HepG2 (cell line): ENCODE measurements at regions not wholly inside any gene's neighbourhood (a gene's known extent, or its start where the extent isn't known, plus 50 kb on each side); places are given as distances from the start of the nearest gene placed in this dataset.

ENCODE experiments used
- ATAC-seq: fragments of 200-7000 bp; cut with Tn5 transposase; 3 replicates; pipeline ENCODE4 v1.9.1; 2020; ENCODE audit warnings: mild to moderate bottlenecking, moderate library complexity
- BruUV-seq: library from RNA; stranded (reverse); fragments of 400-500 nt; replicated peaks from 2 replicates; lab custom pipeline; 2021; lab: Mats Ljungman, UMichigan
- CTCF ChIA-PET: fragments of 300-600 bp; formaldehyde crosslinking; extraction: SDS; loops from one replicate; lab custom pipeline; 2021; ENCODE audit warnings: low total read pairs, inconsistent platforms, low intra/inter-chr PET ratio; lab: Yijun Ruan, JAX
- POLR2A ChIA-PET: fragments of 350-600 bp; sonication (Branson Sonifier 250); formaldehyde crosslinking; loops from one replicate; lab custom pipeline; 2020; ENCODE audit warnings: antibody characterized with exemption, inconsistent platforms; lab: Yijun Ruan, JAX
- DNase-seq: peaks from one replicate; pipeline ENCODE4 v3.0.0-alpha.2; 2015; ENCODE audit warnings: low spot score
- FAIRE-seq: peaks from 3 replicates; lab custom pipeline; 2011; peaks lifted over from hg19 to GRCh38; lab: Jason Lieb, UNC
- H2AFZ ChIP-seq: one replicate; pipeline ENCODE4 v1.6.1; 2011; ENCODE audit warnings: low read length, inconsistent platforms
- H3K27ac ChIP-seq: fragments of 300-600 bp; 3 replicates; pipeline ENCODE4 v1.8.0; 2011; ENCODE audit warnings: mixed run types, mild to moderate bottlenecking, mixed read lengths, low read length, inconsistent platforms; ENCODE audit not compliant: insufficient read depth; ENCODE audit errors: extremely low read length
- H3K27me3 ChIP-seq, 2 experiments: fragments of 200-600 bp in 1 of 2; 2 replicates in 1 of 2; 3 replicates in 1 of 2; pipeline versions ENCODE4 v1.6.0 to v1.8.0; 2011; ENCODE audit warnings: low read length in 2 of 2, mild to moderate bottlenecking in 2 of 2, moderate library complexity in 2 of 2, inconsistent platforms in 1 of 2; ENCODE audit not compliant: insufficient read depth in 2 of 2, control insufficient read depth in 1 of 2
- H3K36me3 ChIP-seq, 2 experiments: fragments of 200-600 bp in 1 of 2; replicated peaks in 1 of 2; 2 replicates in 1 of 2; 3 replicates in 1 of 2; pipeline versions ENCODE4 v1.5.1 to v1.8.0; 2011; ENCODE audit warnings: low read length in 2 of 2, inconsistent platforms in 1 of 2; ENCODE audit not compliant: insufficient read depth in 2 of 2, control insufficient read depth in 1 of 2
- H3K4me1 ChIP-seq: 2 replicates; pipeline ENCODE4 v1.5.1; 2012; ENCODE audit warnings: low read length, inconsistent platforms; ENCODE audit not compliant: insufficient read depth
- H3K4me2 ChIP-seq: 2 replicates; pipeline ENCODE4 v1.6.0; 2011; ENCODE audit warnings: low read depth, low read length, inconsistent platforms
- H3K4me3 ChIP-seq, 3 experiments: fragments of 200-600 bp in 1 of 3; sonication (generic), shearing (Covaris generic) in 1 of 3; replicated peaks in 1 of 3; 2 replicates each; pipeline ENCODE4 v1.5.1; 2011 to 2016; ENCODE audit warnings: low read length in 3 of 3, inconsistent platforms in 2 of 3, low read depth in 2 of 3, mild to moderate bottlenecking in 2 of 3, control low read depth in 1 of 3, mixed read lengths in 1 of 3; ENCODE audit not compliant: insufficient read depth in 1 of 3
- H3K79me2 ChIP-seq: one replicate; pipeline ENCODE4 v1.6.1; 2011; ENCODE audit warnings: low read length, inconsistent platforms; ENCODE audit not compliant: insufficient read depth
- H3K9ac ChIP-seq: 2 replicates; pipeline ENCODE4 v1.6.0; 2011; ENCODE audit warnings: mild to moderate bottlenecking, low read depth, low read length, inconsistent platforms; ENCODE audit not compliant: insufficient read depth
- H3K9me3 ChIP-seq: 2 replicates; pipeline ENCODE4 v1.5.1; 2012; ENCODE audit warnings: mild to moderate bottlenecking, low read length
- H4K20me1 ChIP-seq: 2 replicates; pipeline ENCODE4 v1.6.0; 2011; ENCODE audit warnings: inconsistent platforms, mild to moderate bottlenecking, low read length, moderate library complexity; ENCODE audit not compliant: insufficient read depth
- AGO2 ChIP-seq: fragments of 200-400 bp; formaldehyde crosslinking; optimal IDR thresholded peaks from 2 replicates; pipeline ENCODE3; 2017; ENCODE audit warnings: mild to moderate bottlenecking, low read depth, low read length, moderate library complexity
- CEBPB ChIP-seq: IDR thresholded peaks from 2 replicates; pipeline ENCODE4 v1.6.1; 2011; ENCODE audit warnings: low read depth, low read length, improper control_type of control experiment, borderline replicate concordance
- CREB1 ChIP-seq, 2 experiments: fragments of 450-650 bp in 1 of 2; IDR thresholded peaks; 2 replicates each; pipeline ENCODE4 v1.6.1; 2016 to 2017; ENCODE audit warnings: control low read depth in 1 of 2, mild to moderate bottlenecking in 1 of 2, missing compliant biosample characterization in 1 of 2, missing genetic modification characterization in 1 of 2
- FOSL1 ChIP-seq: sonication (generic); formaldehyde crosslinking; IDR thresholded peaks from 2 replicates; pipeline ENCODE4 v1.9.0; 2021; ENCODE audit warnings: missing genetic modification reagents, borderline replicate concordance
- KMT2B ChIP-seq: IDR thresholded peaks from 2 replicates; pipeline ENCODE4 v1.6.1; 2016; ENCODE audit warnings: missing genetic modification reagents, missing compliant biosample characterization
- MXI1 ChIP-seq: IDR thresholded peaks from 3 replicates; pipeline ENCODE4 v1.6.1; 2012; ENCODE audit warnings: low read depth, low read length, inconsistent platforms, borderline replicate concordance
- NRL ChIP-seq: sonication (generic); formaldehyde crosslinking; IDR thresholded peaks from 2 replicates; pipeline ENCODE4 v1.5.0; 2020; ENCODE audit warnings: missing genetic modification reagents, mild to moderate bottlenecking, moderate library complexity, borderline replicate concordance
- ZNF674 ChIP-seq: sonication (generic); formaldehyde crosslinking; IDR thresholded peaks from 2 replicates; pipeline ENCODE4 v1.5.0; 2020; ENCODE audit warnings: low read depth, mild to moderate bottlenecking, missing genetic modification reagents
- ZNF775 ChIP-seq: sonication (generic); formaldehyde crosslinking; IDR thresholded peaks from 2 replicates; pipeline ENCODE4 v1.4.0; 2020; ENCODE audit warnings: missing genetic modification reagents, mild to moderate bottlenecking, moderate library complexity, borderline replicate concordance
- WGBS: methylation state at CpG from one replicate; pipeline ENCODE4 v1.1.6; 2017; ENCODE audit warnings: low lambda C conversion rate; 5-methylcytosine and 5-hydroxymethylcytosine counted together
- in situ Hi-C: cut with HindIII; loops from 2 replicates; pipeline ENCODE4 v1.10.0; 2017; ENCODE audit warnings: low pct_unique_long_range_greater_than_20kb; ENCODE audit not compliant: extremely low pct_ligation_motif_present
- intact Hi-C: fragments of 100-400 bp; cut with micrococcal nuclease; formaldehyde crosslinking; loops from one replicate; pipeline ENCODE4 v1.10.0; 2022; ENCODE audit not compliant: unreplicated experiment

GRCh38 chr13:38283346-38283745, 66.3 kb upstream of the UFM1 start:
- Histone ChIP-seq H3K4me1 (no peaks in the 10 kb centered on the region), H3K4me3 (no peak overlapping the region), H3K9ac (no peak overlapping the region), H2AFZ (no peak overlapping the region), H3K9me3 (peaks cover 34% of the 10 kb centered on the region), H3K79me2 (no peaks in the 10 kb centered on the region), H3K4me2 (no peak overlapping the region), H3K27me3 (no peaks in the 10 kb centered on the region; a peak in 1 of 5 replicates), H3K27ac (no peak overlapping the region), H3K36me3 (no peaks in the 10 kb centered on the region), H4K20me1 (no peaks in the 10 kb centered on the region)
- TF ChIP-seq AGO2 (no peak), CEBPB (peak; percentile 30; the same call in 1 of the 2 replicates)
- POLR2A ChIA-PET = no interaction called here
- WGBS = 4% methylated on average over 1 of the region's 1 CpG
- ATAC-seq = no peak
- in situ Hi-C loops = no loop called here
- FAIRE-seq = no peak
- CTCF ChIA-PET = no interaction called here
- intact Hi-C loops = no loop called here
- no peak for DNase-seq
- BruUV-seq = no TSS peak

- Histone ChIP-seq H3K79me2 (no peaks in the 10 kb centered on the region), H3K9me3 (peaks cover 45% of the 10 kb centered on the region), H4K20me1 (no peaks in the 10 kb centered on the region), H3K4me2 (no peak overlapping the region), H3K27ac (no peak overlapping the region), H3K4me1 (no peaks in the 10 kb centered on the region), H3K27me3 (no peaks in the 10 kb centered on the region), H3K9ac (no peak overlapping the region), H2AFZ (no peak overlapping the region), H3K36me3 (no peaks in the 10 kb centered on the region), H3K4me3 (no peak overlapping the region)
- FAIRE-seq = no peak
- 10% methylated on average over 2 of the region's 2 CpGs for WGBS
- CTCF ChIA-PET = no interaction called here
- in situ Hi-C loops = no loop called here
- BruUV-seq = no TSS peak
- no peak for ATAC-seq
- TF ChIP-seq ZNF775 (CRISPR knock-in tag) (no peak), MXI1 (no peak), ZNF674 (CRISPR knock-in tag) (no peak), FOSL1 (no peak), KMT2B (no peak), CREB1 (IDR thresholded peaks at IDR 0.05) (no peak), CREB1 (CRISPR knock-in tag; IDR thresholded peaks at IDR 0.05) (no peak), NRL (CRISPR knock-in tag) (no peak)
- POLR2A ChIA-PET = no interaction called here
- intact Hi-C loops = no loop called here
- DNase-seq = no peak
Measured at GRCh38 chr13:38265132-38265497, 84.5 kb upstream of the UFM1 start.
